ENCODE measurements at regions not wholly inside any gene's neighbourhood (a gene's known extent, or its start where the extent isn't known, plus 50 kb on each side); places are given as distances from the start of the nearest gene placed in this dataset.

- intact Hi-C loops (cut with DNase I), result no loop called here
- ATAC-seq, result no peak
- TF ChIP-seq CTCF (IDR thresholded peaks at IDR 0.05), result no peak
- no peak for TF ChIP-seq POLR2A (IDR thresholded peaks at IDR 0.05)
Measured at GRCh38 chr1:57901208-57901919, 477.5 kb upstream of the DAB1 start.

GRCh38 chr1:57898531-57898930 lies 474.7 kb upstream of the DAB1 start:
- intact Hi-C loops (cut with DNase I), result no loop called here
- Histone ChIP-seq H3K36me3 (replicated peaks in 1 of 2; ENCODE audit: insufficient read depth in 1 of 2, low read depth in 2 of 2) (no peaks in the 10 kb centered on the region), H3K27ac (no peak overlapping the region), H3K9me3 (no peaks in the 10 kb centered on the region), H3K27me3 (no peaks in the 10 kb centered on the region), H3K4me3 (no peak overlapping the region), H3K4me1 (no peaks in the 10 kb centered on the region)
- no peak for TF ChIP-seq POLR2A (IDR thresholded peaks at IDR 0.05)
- no peak for TF ChIP-seq CTCF (IDR thresholded peaks at IDR 0.05)
- WGBS, 2 donors, result 81 to 92% methylated on average over 7 of the region's 7 CpGs
- ATAC-seq (no peak), DNase-seq (no peak)

More at GRCh38 chr1:57901208-57901919, 477.5 kb upstream of the DAB1 start:
- whole genome bisulfite sequencing, 2 donors, result 65% methylated on average over 7 of the region's 7 CpGs
- no peak overlapping the region for H3K4me3 ChIP-seq
- H3K9me3 ChIP-seq, result no peaks in the 10 kb centered on the region
- DNase-seq, result no peak
- H3K27ac ChIP-seq, result no peak overlapping the region
- H3K4me1 ChIP-seq, result no peaks in the 10 kb centered on the region
- H3K27me3 ChIP-seq, result no peaks in the 10 kb centered on the region
- H3K36me3 ChIP-seq (replicated peaks in 1 of 2; ENCODE audit: insufficient read depth in 1 of 2, low read depth in 2 of 2), result no peaks in the 10 kb centered on the region

GRCh38 chr1:57897581-57897980 lies 473.7 kb upstream of the DAB1 start:
- intact Hi-C loops (cut with DNase I), result no loop called here
- 35 to 40% methylated on average over 3 of the region's 3 CpGs for WGBS, 2 donors
- H3K4me3 ChIP-seq, result no peak overlapping the region
- no peaks in the 10 kb centered on the region for H3K4me1 ChIP-seq
- TF ChIP-seq POLR2A (IDR thresholded peaks at IDR 0.05) (no peak), CTCF (IDR thresholded peaks at IDR 0.05) (no peak)
- no peaks in the 10 kb centered on the region for H3K9me3 ChIP-seq
- no peaks in the 10 kb centered on the region for H3K27me3 ChIP-seq
- ATAC-seq (no peak), DNase-seq (no peak)
- H3K27ac ChIP-seq, result no peak overlapping the region
- no peaks in the 10 kb centered on the region for H3K36me3 ChIP-seq (replicated peaks in 1 of 2; ENCODE audit: insufficient read depth in 1 of 2, low read depth in 2 of 2)

GRCh38 chr1:57894315-57894714 lies 470.5 kb upstream of the DAB1 start:
- DNase-seq (no peak), ATAC-seq (no peak)
- no peaks in the 10 kb centered on the region for H3K36me3 ChIP-seq (replicated peaks in 1 of 2; ENCODE audit: insufficient read depth in 1 of 2, low read depth in 2 of 2)
- 50 to 52% methylated on average over 3 of the region's 3 CpGs for WGBS, 2 donors
- no peak overlapping the region for H3K27ac ChIP-seq
- TF ChIP-seq POLR2A (IDR thresholded peaks at IDR 0.05) (no peak), CTCF (IDR thresholded peaks at IDR 0.05) (no peak)
- H3K9me3 ChIP-seq, result no peaks in the 10 kb centered on the region
- no peaks in the 10 kb centered on the region for H3K27me3 ChIP-seq
- intact Hi-C loops (cut with DNase I), result no loop called here
- no peak overlapping the region for H3K4me3 ChIP-seq
- no peaks in the 10 kb centered on the region for H3K4me1 ChIP-seq

- Histone ChIP-seq H3K4me1 (no peaks in the 10 kb centered on the region), H3K9me3 (no peaks in the 10 kb centered on the region), H3K36me3 (replicated peaks in 1 of 2; ENCODE audit: insufficient read depth in 1 of 2, low read depth in 2 of 2) (no peaks in the 10 kb centered on the region), H3K4me3 (no peak overlapping the region), H3K27ac (no peak overlapping the region), H3K27me3 (no peaks in the 10 kb centered on the region)
- DNase-seq (no peak), ATAC-seq (no peak)
- intact Hi-C loops (cut with DNase I), result no loop called here
- WGBS, 2 donors, result 71 to 74% methylated on average over 7 of the region's 7 CpGs
- no peak for TF ChIP-seq POLR2A (IDR thresholded peaks at IDR 0.05)
- TF ChIP-seq CTCF (IDR thresholded peaks at IDR 0.05), result no peak
Measured at GRCh38 chr1:57889676-57890320, 465.9 kb upstream of the DAB1 start.

All from body of pancreas (tissue), 4 donors.